GM19452 (cell line): ENCODE measurements at regions not wholly inside any gene's neighbourhood (a gene's known extent, or its start where the extent isn't known, plus 50 kb on each side); places are given as distances from the start of the nearest gene placed in this dataset.

Experiments used
- ATAC-seq: cut with Tn5 transposase; IDR thresholded peaks from one replicate; pipeline ENCODE4 v1.9.1; 2021; ENCODE audit not compliant: unreplicated experiment

GRCh38 chr5:157925786-157926671 is 67.1 kb upstream of the CLINT1 start:
- no peak for ATAC-seq

GRCh38 chr5:157924931-157925729 is 66.2 kb upstream of the CLINT1 start:
- no peak for ATAC-seq

GRCh38 chr5:157924490-157924889 is 65.5 kb upstream of the CLINT1 start:
- no peak for ATAC-seq

- no peak for ATAC-seq
These were observed 64.8 kb upstream of the CLINT1 start for GRCh38 chr5:157923765-157924164.

- ATAC-seq, result no peak
These were observed 63.1 kb upstream of the CLINT1 start for GRCh38 chr5:157922026-157922425.

GRCh38 chr5:157920828-157921170 is 61.9 kb upstream of the CLINT1 start:
- no peak for ATAC-seq

GRCh38 chr5:157918811-157919742 is 60.1 kb upstream of the CLINT1 start:
- no peak for ATAC-seq

GRCh38 chr5:157917899-157918809 is 59.2 kb upstream of the CLINT1 start:
- ATAC-seq, result peak; percentile 50

GRCh38 chr5:157917491-157917890 is 58.5 kb upstream of the CLINT1 start:
- no peak for ATAC-seq

- ATAC-seq, result no peak
These were observed 56.7 kb upstream of the CLINT1 start for GRCh38 chr5:157915638-157916037.

- ATAC-seq, result no peak
These were observed 55.3 kb upstream of the CLINT1 start for GRCh38 chr5:157914151-157914788.

GRCh38 chr5:157913575-157913974 is 54.6 kb upstream of the CLINT1 start:
- no peak for ATAC-seq

GRCh38 chr5:157912621-157913325 is 53.8 kb upstream of the CLINT1 start:
- ATAC-seq, result peak; percentile 94

- ATAC-seq, result no peak
These were observed 52.6 kb upstream of the CLINT1 start for GRCh38 chr5:157911568-157911967.
